Left renal cortex interstitium (tissue), 4 donors: ENCODE measurements at regions not wholly inside any gene's neighbourhood (a gene's known extent, or its start where the extent isn't known, plus 50 kb on each side); places are given as distances from the start of the nearest gene placed in this dataset.

ENCODE experiments used
- DNase-seq, 4 donors: peaks; one replicate each; pipeline ENCODE4 v3.0.0-alpha.2; 2013; ENCODE audit warnings: low read depth in 4 of 4, low spot score in 2 of 4, missing footprints in 1 of 4

DNA sequence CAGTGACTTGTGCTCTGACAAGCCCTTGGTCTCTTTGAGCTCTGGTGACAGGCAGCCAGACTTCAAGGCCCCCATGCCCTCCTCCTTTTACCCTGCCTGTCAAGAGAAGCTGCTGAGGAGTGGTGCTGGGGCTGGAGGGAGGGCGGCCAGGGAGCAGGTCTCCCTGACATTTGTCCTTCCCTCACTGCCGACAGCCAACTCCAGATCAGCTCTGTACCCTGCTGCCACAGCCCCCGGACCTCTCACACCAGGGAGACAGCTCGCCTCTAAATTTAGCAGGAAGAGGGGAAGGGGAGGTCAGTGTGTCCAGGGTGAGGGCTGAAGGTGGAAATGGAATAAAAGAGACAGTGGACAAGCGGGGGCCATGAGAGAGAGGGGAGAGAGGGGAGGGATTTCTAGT is 155.8 kb downstream of the TDRD15 start:
- no peak for DNase-seq

DNA sequence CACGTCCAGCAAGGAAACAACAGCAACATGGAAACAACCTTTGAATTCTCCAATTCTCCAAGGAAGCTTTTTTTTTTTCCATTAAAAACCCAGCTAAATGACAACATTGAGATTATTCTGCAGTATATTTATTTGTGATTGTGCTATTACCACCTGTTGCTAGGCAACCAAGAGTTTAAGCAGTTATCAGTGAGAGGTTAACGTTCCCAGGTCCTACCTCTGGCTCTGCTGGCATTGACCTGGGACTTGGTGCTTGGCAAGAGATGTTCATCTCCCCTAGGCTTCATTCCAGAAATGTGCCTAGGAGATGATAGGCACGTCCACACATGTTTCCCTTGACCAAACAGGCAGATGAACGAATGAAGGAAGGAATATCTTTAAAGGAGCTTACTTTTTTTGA is 157.0 kb downstream of the TDRD15 start:
- DNase-seq: no peak

DNA sequence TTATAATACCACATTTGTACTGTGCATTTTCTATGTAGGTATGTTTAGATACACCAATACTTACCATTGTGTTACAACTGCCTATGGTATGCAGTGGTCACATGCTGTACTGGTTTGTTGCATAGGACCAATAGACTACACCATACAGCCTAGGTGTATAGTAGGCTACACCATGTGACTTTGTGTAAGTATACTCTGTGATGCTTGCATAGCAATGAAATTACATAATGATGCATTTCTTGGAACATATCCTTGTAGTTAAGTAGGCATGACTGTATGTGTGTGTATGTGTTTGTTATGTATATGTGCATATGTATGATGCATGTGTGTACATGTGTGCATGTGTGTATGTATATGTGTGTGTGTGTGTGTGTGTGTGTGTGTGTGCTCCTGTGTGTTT is 157.6 kb downstream of the TDRD15 start:
- DNase-seq: no peak

GRCh38 chr2:21281791-21282514 is 158.2 kb downstream of the TDRD15 start:
- no peak for DNase-seq

DNA sequence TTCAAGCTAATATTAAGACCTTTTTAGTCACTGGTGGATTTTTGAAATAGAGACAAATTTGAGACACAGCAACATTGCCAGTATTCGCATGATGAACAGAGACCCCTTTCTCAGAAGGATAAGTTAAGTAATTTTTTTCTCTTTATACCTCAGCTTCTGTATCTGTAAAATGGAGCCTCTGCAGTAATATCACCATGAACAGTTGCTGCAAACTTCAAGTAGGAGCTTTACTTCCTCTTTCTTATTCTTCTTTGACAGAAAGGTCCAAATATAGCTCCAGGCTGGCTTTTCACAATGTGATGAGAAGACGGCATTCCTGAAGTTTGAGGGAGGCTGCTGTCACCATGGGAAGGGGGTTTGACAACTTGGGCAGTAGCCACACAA is 158.7 kb downstream of the TDRD15 start:
- no peak for DNase-seq

DNA sequence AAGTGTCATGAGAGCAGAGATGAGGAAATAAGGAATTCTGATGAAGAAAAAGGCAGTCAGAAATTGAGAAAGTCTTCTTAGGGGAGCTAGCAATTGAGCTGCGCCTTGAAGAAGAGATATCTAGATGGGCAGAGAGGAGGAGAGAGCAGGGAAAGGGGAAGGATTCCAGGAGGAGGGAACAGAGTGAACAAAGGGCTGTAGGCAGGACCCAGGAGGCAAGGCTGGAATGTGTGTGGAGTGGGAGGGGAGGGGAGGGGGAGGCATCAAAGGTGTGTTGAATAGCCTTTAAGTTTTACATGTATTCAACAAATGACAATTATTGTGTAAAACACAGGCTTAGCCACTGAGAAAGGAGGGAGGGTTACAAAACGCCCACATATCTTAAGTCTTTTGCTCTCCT is 164.5 kb downstream of the TDRD15 start:
- no peak for DNase-seq

- DNase-seq: no peak
Observed at GRCh38 chr2:21288739-21289520, 165.2 kb downstream of the TDRD15 start.

GRCh38 chr2:21289551-21289950 is 165.8 kb downstream of the TDRD15 start:
- no peak for DNase-seq

- no peak for DNase-seq
Observed at GRCh38 chr2:21289989-21290388, 166.2 kb downstream of the TDRD15 start.

- no peak for DNase-seq
Observed at GRCh38 chr2:21291426-21291825, 167.7 kb downstream of the TDRD15 start.

- DNase-seq: no peak
Observed at GRCh38 chr2:21294446-21294845, 170.7 kb downstream of the TDRD15 start.

GRCh38 chr2:21299411-21299810 is 175.6 kb downstream of the TDRD15 start:
- DNase-seq: no peak

DNA sequence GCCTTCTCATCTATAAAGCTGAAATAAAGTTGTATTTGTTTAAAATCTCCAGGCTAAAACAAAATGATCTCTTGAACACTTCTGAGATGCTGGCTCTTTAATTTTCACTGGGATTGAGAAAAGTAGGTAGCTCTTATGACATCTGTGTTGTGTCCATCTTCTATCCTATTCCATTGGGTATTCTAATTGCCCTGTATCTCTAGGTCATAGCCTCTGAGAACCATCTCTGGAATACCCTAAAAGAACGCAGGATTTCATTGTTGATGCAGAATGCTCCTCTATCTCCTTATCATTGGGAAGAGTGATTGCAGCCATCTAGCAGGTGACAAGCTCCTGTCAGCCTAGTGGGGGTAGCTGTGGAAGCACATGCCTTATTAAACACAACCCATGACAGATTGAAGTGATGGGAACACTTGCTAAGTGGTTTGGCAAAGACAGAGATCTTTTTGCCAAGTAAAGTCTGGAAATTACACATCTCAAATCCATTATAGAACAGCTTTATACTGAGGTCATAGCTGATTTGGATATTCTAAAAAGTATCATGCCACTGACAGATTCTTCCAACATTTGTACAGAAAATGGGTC is 178.2 kb downstream of the TDRD15 start:
- no peak for DNase-seq

- DNase-seq: no peak
Observed at GRCh38 chr2:21303876-21304275, 180.1 kb downstream of the TDRD15 start.

DNA sequence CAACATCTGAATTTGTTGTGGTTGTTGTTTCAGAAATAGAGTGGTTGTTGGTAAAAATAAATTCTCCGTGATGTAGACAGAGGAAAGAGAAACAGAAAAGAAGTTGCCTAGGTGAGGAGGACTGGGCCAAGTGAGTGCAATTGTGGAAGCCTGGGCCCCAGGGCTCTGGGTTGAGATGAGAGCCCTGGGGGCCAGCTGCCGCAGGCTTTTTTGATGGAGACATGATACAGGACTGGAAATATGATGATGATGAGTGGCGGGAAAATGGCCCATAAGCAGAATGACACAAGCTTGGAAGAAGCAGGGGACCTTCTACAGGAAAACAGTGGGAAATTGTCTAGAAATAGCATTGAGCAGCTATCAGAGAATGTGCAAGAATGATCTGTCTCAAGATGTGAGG is 181.8 kb downstream of the TDRD15 start:
- no peak for DNase-seq

GRCh38 chr2:21306235-21306634 is 182.5 kb downstream of the TDRD15 start:
- DNase-seq: no peak

DNA sequence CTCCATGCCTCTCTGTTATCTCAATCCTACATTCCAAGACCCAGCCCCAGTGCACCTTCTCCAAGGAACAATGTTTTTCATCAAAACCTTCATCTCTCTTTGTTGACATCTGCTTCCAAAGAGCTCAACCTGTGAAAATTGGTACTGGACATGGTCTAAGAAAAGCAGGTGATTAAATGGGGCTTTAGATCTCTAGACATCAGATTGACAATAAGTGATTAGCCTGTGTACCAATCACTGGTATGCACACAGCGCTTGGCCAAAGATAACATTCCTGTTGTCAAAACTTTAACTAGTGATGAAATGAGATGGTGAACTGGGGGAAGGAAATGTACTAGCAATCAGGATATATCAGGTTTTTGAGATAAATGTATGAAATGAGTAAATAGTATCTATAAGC is 183.3 kb downstream of the TDRD15 start:
- DNase-seq: no peak

GRCh38 chr2:21310493-21310892 is 186.7 kb downstream of the TDRD15 start:
- no peak for DNase-seq

DNA sequence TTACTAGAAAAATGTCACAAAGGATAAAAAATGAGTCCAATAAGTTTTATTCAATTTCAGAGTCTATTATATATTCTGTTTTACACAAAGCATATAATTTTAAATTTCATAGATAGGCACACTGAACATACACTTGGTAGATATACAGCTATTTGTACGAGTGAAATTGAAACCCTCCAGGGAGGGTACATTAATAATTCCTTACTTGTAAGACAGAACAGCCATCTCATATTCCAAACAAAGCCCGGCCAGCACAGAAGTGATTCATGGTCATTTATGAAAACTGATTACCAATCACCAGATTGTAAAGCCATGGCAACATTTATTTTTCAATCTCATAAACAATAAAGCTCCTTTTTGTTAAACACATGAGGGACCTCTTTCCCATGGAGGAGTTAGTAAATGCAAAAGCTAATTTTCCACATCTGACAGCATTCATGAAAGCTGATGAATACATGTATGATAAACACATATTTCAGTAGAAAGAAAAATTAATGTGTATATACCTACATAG is 190.6 kb downstream of the TDRD15 start:
- no peak for DNase-seq

- DNase-seq: peak in 3 of 4 donors; percentile 21 to 40 (median 39)
Observed at GRCh38 chr2:21317131-21317530, 193.4 kb downstream of the TDRD15 start.

GRCh38 chr2:21318263-21318662 is 194.5 kb downstream of the TDRD15 start:
- no peak for DNase-seq

DNA sequence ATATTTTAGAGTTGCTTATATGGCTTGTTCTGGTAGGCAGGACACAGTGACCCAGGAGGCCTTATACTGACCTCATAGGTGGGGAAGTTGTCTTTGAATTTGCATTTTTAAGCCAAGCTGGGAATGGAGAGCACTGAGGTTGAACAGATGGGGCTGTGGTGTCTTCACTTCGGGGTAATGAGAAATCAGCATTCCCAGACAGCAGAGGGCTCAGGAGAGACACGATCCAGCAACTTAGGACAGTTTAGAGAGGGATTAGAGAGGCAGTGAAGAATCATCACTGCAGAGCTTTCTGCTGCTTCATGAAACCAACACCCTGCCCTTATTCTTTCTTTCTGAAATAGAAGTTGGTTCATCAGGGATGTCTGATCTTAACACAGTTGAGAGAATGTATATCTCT is 202.4 kb downstream of the TDRD15 start:
- DNase-seq: no peak
